Loucy (cell line): ENCODE measurements at regions not wholly inside any gene's neighbourhood (a gene's known extent, or its start where the extent isn't known, plus 50 kb on each side); places are given as distances from the start of the nearest gene placed in this dataset.

ENCODE experiments used
- EZH2phosphoT487 ChIP-seq: fragments of 200-600 bp; IDR thresholded peaks from 2 replicates; pipeline ENCODE4 v1.6.1; 2018; ENCODE audit warnings: antibody characterized with exemption, mild to moderate bottlenecking, moderate library complexity, borderline replicate concordance
- TF ChIP-seq, protein P1 (sequence below): fragments of 200-600 bp; sonication (generic); conservative IDR thresholded peaks from 2 replicates; pipeline ENCODE4 v1.5.1; 2014; ENCODE audit warnings: mild to moderate bottlenecking, antibody characterized with exemption, low read length

DNA sequence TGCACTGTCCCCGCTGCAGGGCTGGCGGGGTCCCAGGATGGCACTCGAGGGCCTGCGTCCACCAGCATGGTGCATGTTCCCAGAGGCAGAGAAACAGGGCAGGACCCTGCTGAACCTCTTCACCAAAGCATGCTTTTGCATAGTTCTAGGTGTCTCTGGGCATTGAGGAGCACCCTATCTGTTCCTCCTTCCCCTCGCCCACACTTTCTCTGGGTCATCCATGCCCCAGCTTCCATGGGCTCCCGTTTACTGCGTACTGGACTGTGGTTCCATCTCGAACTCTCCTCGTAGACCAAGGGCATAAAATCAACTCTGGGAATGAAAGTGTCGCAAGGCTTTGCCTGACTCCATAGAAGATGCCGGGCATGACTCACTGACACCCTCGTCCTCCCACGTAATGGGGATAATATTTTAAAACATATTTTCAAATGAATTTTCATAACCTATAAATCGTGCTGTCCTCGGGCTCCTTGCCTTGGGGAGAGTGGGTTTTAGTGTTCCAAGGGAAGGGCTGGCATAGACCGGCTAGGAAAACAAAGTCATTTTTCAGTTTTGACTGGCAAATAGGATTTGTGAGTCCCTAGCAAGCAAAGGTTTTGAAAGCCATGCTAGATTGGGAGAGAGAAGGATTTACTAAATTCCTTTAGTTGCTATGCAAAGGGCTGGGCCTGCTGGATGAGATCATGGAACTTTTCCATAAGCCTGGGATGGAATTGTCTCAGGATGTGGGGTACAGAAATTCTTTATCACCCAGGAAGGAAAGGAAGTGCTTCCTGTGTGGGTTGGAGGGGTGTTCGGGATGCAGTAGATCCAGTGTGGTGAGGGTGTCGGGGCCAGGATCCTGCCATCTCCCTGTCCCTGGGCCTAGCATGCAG is 498.7 kb upstream of the MKI67 start:
- TF ChIP-seq EZH2phosphoT487, result no peak
- TF ChIP-seq, protein P1, sequence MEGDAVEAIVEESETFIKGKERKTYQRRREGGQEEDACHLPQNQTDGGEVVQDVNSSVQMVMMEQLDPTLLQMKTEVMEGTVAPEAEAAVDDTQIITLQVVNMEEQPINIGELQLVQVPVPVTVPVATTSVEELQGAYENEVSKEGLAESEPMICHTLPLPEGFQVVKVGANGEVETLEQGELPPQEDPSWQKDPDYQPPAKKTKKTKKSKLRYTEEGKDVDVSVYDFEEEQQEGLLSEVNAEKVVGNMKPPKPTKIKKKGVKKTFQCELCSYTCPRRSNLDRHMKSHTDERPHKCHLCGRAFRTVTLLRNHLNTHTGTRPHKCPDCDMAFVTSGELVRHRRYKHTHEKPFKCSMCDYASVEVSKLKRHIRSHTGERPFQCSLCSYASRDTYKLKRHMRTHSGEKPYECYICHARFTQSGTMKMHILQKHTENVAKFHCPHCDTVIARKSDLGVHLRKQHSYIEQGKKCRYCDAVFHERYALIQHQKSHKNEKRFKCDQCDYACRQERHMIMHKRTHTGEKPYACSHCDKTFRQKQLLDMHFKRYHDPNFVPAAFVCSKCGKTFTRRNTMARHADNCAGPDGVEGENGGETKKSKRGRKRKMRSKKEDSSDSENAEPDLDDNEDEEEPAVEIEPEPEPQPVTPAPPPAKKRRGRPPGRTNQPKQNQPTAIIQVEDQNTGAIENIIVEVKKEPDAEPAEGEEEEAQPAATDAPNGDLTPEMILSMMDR, result no peak
